ENCODE measurements at regions not wholly inside any gene's neighbourhood (a gene's known extent, or its start where the extent isn't known, plus 50 kb on each side); places are given as distances from the start of the nearest gene placed in this dataset.

- TF ChIP-seq ZNF280D (CRISPR knock-in tag; IDR thresholded peaks at IDR 0.05) (peak; percentile 77), ZEB1 (IDR thresholded peaks at IDR 0.05; ENCODE audit: insufficient replicate concordance, low read depth) (no peak), BHLHE40 (IDR thresholded peaks at IDR 0.05; ENCODE audit: low read length) (peak; percentile 66; the same call in 1 of the 2 replicates), ZNF12 (CRISPR knock-in tag; IDR thresholded peaks at IDR 0.05) (no peak), TBX2 (CRISPR knock-in tag; IDR thresholded peaks at IDR 0.05; ENCODE audit: borderline replicate concordance) (peak; percentile 73), PLRG1 (conservative IDR thresholded peaks at IDR 0.05) (no peak), ZNF883 (CRISPR knock-in tag; IDR thresholded peaks at IDR 0.05; ENCODE audit: not compliant biosample characterization) (no peak), GTF2F1 (IDR thresholded peaks at IDR 0.05; ENCODE audit: low read length) (no peak), ZNF703 (CRISPR knock-in tag; IDR thresholded peaks at IDR 0.05; ENCODE audit: borderline replicate concordance) (peak; percentile 64; the same call in 1 of the 2 replicates), ZMAT5 (CRISPR knock-in tag; IDR thresholded peaks at IDR 0.05; ENCODE audit: borderline replicate concordance, low read depth) (no peak), ETS1 (CRISPR knock-in tag; IDR thresholded peaks at IDR 0.05) (no peak), IKZF4 (CRISPR knock-in tag; IDR thresholded peaks at IDR 0.05; ENCODE audit: borderline replicate concordance, low read depth, not compliant biosample characterization) (no peak), ZNF383 (CRISPR knock-in tag; IDR thresholded peaks at IDR 0.05; ENCODE audit: borderline replicate concordance) (no peak), MIXL1 (CRISPR knock-in tag; IDR thresholded peaks at IDR 0.05) (peak; percentile 73; the same call in 1 of the 2 replicates), CC2D1A (CRISPR knock-in tag; IDR thresholded peaks at IDR 0.05) (no peak), FOXJ3 (CRISPR knock-in tag; IDR thresholded peaks at IDR 0.05; ENCODE audit: borderline replicate concordance) (peak; percentile 32; the same call in 1 of the 2 replicates), HDAC1 (CRISPR knock-in tag; IDR thresholded peaks at IDR 0.05) (peak; percentile 58), SMAD3 (CRISPR knock-in tag; IDR thresholded peaks at IDR 0.05) (peak; percentile 50; the same call in 1 of the 2 replicates)
- TF ChIP-seq, protein P1, sequence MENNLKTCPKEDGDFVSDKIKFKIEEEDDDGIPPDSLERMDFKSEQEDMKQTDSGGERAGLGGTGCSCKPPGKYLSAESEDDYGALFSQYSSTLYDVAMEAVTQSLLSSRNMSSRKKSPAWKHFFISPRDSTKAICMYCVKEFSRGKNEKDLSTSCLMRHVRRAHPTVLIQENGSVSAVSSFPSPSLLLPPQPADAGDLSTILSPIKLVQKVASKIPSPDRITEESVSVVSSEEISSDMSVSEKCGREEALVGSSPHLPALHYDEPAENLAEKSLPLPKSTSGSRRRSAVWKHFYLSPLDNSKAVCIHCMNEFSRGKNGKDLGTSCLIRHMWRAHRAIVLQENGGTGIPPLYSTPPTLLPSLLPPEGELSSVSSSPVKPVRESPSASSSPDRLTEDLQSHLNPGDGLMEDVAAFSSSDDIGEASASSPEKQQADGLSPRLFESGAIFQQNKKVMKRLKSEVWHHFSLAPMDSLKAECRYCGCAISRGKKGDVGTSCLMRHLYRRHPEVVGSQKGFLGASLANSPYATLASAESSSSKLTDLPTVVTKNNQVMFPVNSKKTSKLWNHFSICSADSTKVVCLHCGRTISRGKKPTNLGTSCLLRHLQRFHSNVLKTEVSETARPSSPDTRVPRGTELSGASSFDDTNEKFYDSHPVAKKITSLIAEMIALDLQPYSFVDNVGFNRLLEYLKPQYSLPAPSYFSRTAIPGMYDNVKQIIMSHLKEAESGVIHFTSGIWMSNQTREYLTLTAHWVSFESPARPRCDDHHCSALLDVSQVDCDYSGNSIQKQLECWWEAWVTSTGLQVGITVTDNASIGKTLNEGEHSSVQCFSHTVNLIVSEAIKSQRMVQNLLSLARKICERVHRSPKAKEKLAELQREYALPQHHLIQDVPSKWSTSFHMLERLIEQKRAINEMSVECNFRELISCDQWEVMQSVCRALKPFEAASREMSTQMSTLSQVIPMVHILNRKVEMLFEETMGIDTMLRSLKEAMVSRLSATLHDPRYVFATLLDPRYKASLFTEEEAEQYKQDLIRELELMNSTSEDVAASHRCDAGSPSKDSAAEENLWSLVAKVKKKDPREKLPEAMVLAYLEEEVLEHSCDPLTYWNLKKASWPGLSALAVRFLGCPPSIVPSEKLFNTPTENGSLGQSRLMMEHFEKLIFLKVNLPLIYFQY (CRISPR knock-in tag; IDR thresholded peaks at IDR 0.05; ENCODE audit: borderline replicate concordance), result no peak
- TF ChIP-seq, protein P2, sequence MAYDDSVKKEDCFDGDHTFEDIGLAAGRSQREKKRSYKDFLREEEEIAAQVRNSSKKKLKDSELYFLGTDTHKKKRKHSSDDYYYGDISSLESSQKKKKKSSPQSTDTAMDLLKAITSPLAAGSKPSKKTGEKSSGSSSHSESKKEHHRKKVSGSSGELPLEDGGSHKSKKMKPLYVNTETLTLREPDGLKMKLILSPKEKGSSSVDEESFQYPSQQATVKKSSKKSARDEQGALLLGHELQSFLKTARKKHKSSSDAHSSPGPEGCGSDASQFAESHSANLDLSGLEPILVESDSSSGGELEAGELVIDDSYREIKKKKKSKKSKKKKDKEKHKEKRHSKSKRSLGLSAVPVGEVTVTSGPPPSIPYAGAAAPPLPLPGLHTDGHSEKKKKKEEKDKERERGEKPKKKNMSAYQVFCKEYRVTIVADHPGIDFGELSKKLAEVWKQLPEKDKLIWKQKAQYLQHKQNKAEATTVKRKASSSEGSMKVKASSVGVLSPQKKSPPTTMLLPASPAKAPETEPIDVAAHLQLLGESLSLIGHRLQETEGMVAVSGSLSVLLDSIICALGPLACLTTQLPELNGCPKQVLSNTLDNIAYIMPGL (CRISPR knock-in tag; IDR thresholded peaks at IDR 0.05; ENCODE audit: borderline replicate concordance in 1 of 2, low read depth in 1 of 2), result no peak; a peak in 1 of 4 replicates
Measured at GRCh38 chr20:22452442-22453011, 131.8 kb downstream of the FOXA2 start (continued).

Data from HepG2 (cell line).